ENCODE measurements at regions not wholly inside any gene's neighbourhood (a gene's known extent, or its start where the extent isn't known, plus 50 kb on each side); places are given as distances from the start of the nearest gene placed in this dataset.

DNA sequence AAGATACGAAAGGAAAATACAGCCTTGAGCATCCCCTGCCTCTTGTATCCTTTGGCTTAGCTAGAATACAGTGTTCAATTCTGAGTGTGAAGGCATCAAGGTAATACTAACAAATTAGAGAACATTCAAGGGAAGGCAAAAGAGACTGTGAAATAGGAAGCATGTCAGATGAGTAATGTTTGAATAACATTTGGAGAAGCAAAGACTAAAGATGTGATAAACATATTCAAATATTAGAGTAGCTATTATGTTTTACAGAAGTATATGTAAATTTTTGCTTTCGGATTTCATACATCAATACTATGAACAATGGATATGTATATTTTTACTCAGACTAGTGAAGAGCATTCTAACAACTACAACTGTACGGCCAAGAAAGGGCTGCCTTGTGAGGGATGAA, 161.7 kb upstream of the FN1 start:
- no peaks in the 10 kb centered on the region for H3K36me3 ChIP-seq
- peaks cover 0 to 11% of the 10 kb centered on the region in 2 donors for H3K4me1 ChIP-seq (ENCODE audit: control insufficient read depth in 1 of 2, low read depth in 2 of 2)
- no peak overlapping the region for H3K27ac ChIP-seq
- no peak for TF ChIP-seq CTCF (IDR thresholded peaks at IDR 0.05)
- DNase-seq (ENCODE audit: low spot score): no peak
- H3K4me3 ChIP-seq: no peak overlapping the region
- ATAC-seq (ENCODE audit: insufficient number of reproducible peaks, low FRiP score, low read depth): no peak
- no peaks in the 10 kb centered on the region for H3K9me3 ChIP-seq
- H3K27me3 ChIP-seq (replicated peaks; ENCODE audit: insufficient read depth): no peaks in the 10 kb centered on the region

GRCh38 chr2:215594766-215595165, 158.9 kb upstream of the FN1 start:
- no peak for DNase-seq (ENCODE audit: low spot score)
- no peak overlapping the region for H3K4me3 ChIP-seq
- no peak for TF ChIP-seq CTCF (IDR thresholded peaks at IDR 0.05)
- no peaks in the 10 kb centered on the region for H3K27me3 ChIP-seq (replicated peaks; ENCODE audit: insufficient read depth)
- no peak overlapping the region for H3K27ac ChIP-seq
- H3K36me3 ChIP-seq: no peaks in the 10 kb centered on the region
- H3K4me1 ChIP-seq (ENCODE audit: control insufficient read depth in 1 of 2, low read depth in 2 of 2): no peaks in the 10 kb centered on the region
- H3K9me3 ChIP-seq: no peaks in the 10 kb centered on the region
- no peak for ATAC-seq (ENCODE audit: insufficient number of reproducible peaks, low FRiP score, low read depth)

- Histone ChIP-seq H3K4me3 (no peak overlapping the region), H3K9me3 (no peaks in the 10 kb centered on the region), H3K27me3 (replicated peaks; ENCODE audit: insufficient read depth) (no peaks in the 10 kb centered on the region), H3K36me3 (no peaks in the 10 kb centered on the region), H3K4me1 (ENCODE audit: control insufficient read depth in 1 of 2, low read depth in 2 of 2) (no peaks in the 10 kb centered on the region), H3K27ac (no peak overlapping the region)
- DNase-seq (ENCODE audit: low spot score) (no peak), ATAC-seq (ENCODE audit: insufficient number of reproducible peaks, low FRiP score, low read depth) (no peak)
- no peak for TF ChIP-seq CTCF (IDR thresholded peaks at IDR 0.05)
These were observed 154.3 kb upstream of the FN1 start for GRCh38 chr2:215590010-215590745.

- no peak for DNase-seq (ENCODE audit: low spot score)
- H3K27me3 ChIP-seq (replicated peaks; ENCODE audit: insufficient read depth): no peaks in the 10 kb centered on the region
- H3K4me3 ChIP-seq: no peak overlapping the region
- H3K36me3 ChIP-seq: no peaks in the 10 kb centered on the region
- TF ChIP-seq CTCF (IDR thresholded peaks at IDR 0.05): no peak
- H3K4me1 ChIP-seq (ENCODE audit: control insufficient read depth in 1 of 2, low read depth in 2 of 2): no peaks in the 10 kb centered on the region
- H3K9me3 ChIP-seq: no peaks in the 10 kb centered on the region
- ATAC-seq (ENCODE audit: insufficient number of reproducible peaks, low FRiP score, low read depth): no peak
- H3K27ac ChIP-seq: no peak overlapping the region
These were observed 148.0 kb upstream of the FN1 start for GRCh38 chr2:215583881-215584280.

GRCh38 chr2:215579809-215580208, 143.9 kb upstream of the FN1 start:
- DNase-seq (ENCODE audit: low spot score): no peak
- ATAC-seq (ENCODE audit: insufficient number of reproducible peaks, low FRiP score, low read depth): no peak
- no peak overlapping the region for H3K4me3 ChIP-seq

More at GRCh38 chr2:215579809-215580208, 143.9 kb upstream of the FN1 start:
- H3K4me1 ChIP-seq (ENCODE audit: control insufficient read depth in 1 of 2, low read depth in 2 of 2): no peaks in the 10 kb centered on the region
- H3K36me3 ChIP-seq: no peaks in the 10 kb centered on the region
- H3K27me3 ChIP-seq (replicated peaks; ENCODE audit: insufficient read depth): no peaks in the 10 kb centered on the region
- no peak overlapping the region for H3K27ac ChIP-seq
- no peak for TF ChIP-seq CTCF (IDR thresholded peaks at IDR 0.05)
- H3K9me3 ChIP-seq: no peaks in the 10 kb centered on the region

Measured in thoracic aorta (tissue), 2 donors.